ENCODE measurements at regions not wholly inside any gene's neighbourhood (a gene's known extent, or its start where the extent isn't known, plus 50 kb on each side); places are given as distances from the start of the nearest gene placed in this dataset.

GRCh38 chr18:21996351-21996826 is 173.0 kb upstream of the GATA6 start:
- no peak for DNase-seq (ENCODE audit: low spot score)

GRCh38 chr18:21997207-21998143 is 171.9 kb upstream of the GATA6 start:
- peak; percentile 59 for DNase-seq (ENCODE audit: low spot score)

GRCh38 chr18:21998486-21998885 is 170.9 kb upstream of the GATA6 start:
- no peak for DNase-seq (ENCODE audit: low spot score)

- DNase-seq (ENCODE audit: low spot score): no peak
Measured at GRCh38 chr18:22001912-22002487, 167.4 kb upstream of the GATA6 start.

GRCh38 chr18:22005191-22005841 is 164.1 kb upstream of the GATA6 start:
- no peak for DNase-seq (ENCODE audit: low spot score)

GRCh38 chr18:22006458-22006857 is 162.9 kb upstream of the GATA6 start:
- DNase-seq (ENCODE audit: low spot score): no peak

GRCh38 chr18:22009242-22009641 is 160.1 kb upstream of the GATA6 start:
- no peak for DNase-seq (ENCODE audit: low spot score)

GRCh38 chr18:22013993-22014392 is 155.4 kb upstream of the GATA6 start:
- no peak for DNase-seq (ENCODE audit: low spot score)

GRCh38 chr18:22015156-22015555 is 154.2 kb upstream of the GATA6 start:
- no peak for DNase-seq (ENCODE audit: low spot score)

GRCh38 chr18:22018366-22018765 is 151.0 kb upstream of the GATA6 start:
- no peak for DNase-seq (ENCODE audit: low spot score)

GRCh38 chr18:22019193-22019592 is 150.2 kb upstream of the GATA6 start:
- no peak for DNase-seq (ENCODE audit: low spot score)

GRCh38 chr18:22020127-22020866 is 149.1 kb upstream of the GATA6 start:
- no peak for DNase-seq (ENCODE audit: low spot score)

GRCh38 chr18:22020867-22021370 is 148.5 kb upstream of the GATA6 start:
- DNase-seq (ENCODE audit: low spot score): no peak

- no peak for DNase-seq (ENCODE audit: low spot score)
Measured at GRCh38 chr18:22021701-22022100, 147.7 kb upstream of the GATA6 start.

GRCh38 chr18:22024924-22025323 is 144.5 kb upstream of the GATA6 start:
- DNase-seq (ENCODE audit: low spot score): no peak

- DNase-seq (ENCODE audit: low spot score): no peak
Measured at GRCh38 chr18:22026362-22026761, 143.0 kb upstream of the GATA6 start.

- DNase-seq (ENCODE audit: low spot score): no peak
Measured at GRCh38 chr18:22026889-22027288, 142.5 kb upstream of the GATA6 start.

- no peak for DNase-seq (ENCODE audit: low spot score)
Measured at GRCh38 chr18:22031611-22032010, 137.8 kb upstream of the GATA6 start.

GRCh38 chr18:22032392-22032961 is 136.9 kb upstream of the GATA6 start:
- DNase-seq (ENCODE audit: low spot score): peak; percentile 10

GRCh38 chr18:22033085-22033484 is 136.3 kb upstream of the GATA6 start:
- DNase-seq (ENCODE audit: low spot score): no peak

GRCh38 chr18:22034276-22034675 is 135.1 kb upstream of the GATA6 start:
- no peak for DNase-seq (ENCODE audit: low spot score)

GRCh38 chr18:22040533-22040932 is 128.9 kb upstream of the GATA6 start:
- no peak for DNase-seq (ENCODE audit: low spot score)
